ENCODE measurements at regions not wholly inside any gene's neighbourhood (a gene's known extent, or its start where the extent isn't known, plus 50 kb on each side); places are given as distances from the start of the nearest gene placed in this dataset.

DNA sequence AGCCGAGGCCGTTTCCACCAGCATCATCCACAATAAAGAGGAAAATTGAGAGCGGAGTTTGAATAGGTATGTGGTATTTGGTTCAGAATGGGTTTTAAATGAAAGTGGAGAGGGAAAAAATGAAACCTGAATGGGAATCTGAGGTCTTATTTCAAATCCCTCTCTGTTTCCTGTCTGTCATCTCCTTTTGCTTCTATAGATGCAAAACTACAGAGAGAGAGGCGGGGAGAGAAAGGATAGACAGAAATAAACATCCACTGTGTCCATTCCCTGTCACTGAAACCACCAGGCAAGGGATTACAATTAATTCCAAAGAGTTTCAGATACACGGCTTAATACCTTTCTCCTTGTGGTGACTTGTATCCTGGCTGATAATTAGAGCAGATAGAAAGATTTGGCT is 102.3 kb downstream of the DAD1 start:
- TF ChIP-seq, protein P1, sequence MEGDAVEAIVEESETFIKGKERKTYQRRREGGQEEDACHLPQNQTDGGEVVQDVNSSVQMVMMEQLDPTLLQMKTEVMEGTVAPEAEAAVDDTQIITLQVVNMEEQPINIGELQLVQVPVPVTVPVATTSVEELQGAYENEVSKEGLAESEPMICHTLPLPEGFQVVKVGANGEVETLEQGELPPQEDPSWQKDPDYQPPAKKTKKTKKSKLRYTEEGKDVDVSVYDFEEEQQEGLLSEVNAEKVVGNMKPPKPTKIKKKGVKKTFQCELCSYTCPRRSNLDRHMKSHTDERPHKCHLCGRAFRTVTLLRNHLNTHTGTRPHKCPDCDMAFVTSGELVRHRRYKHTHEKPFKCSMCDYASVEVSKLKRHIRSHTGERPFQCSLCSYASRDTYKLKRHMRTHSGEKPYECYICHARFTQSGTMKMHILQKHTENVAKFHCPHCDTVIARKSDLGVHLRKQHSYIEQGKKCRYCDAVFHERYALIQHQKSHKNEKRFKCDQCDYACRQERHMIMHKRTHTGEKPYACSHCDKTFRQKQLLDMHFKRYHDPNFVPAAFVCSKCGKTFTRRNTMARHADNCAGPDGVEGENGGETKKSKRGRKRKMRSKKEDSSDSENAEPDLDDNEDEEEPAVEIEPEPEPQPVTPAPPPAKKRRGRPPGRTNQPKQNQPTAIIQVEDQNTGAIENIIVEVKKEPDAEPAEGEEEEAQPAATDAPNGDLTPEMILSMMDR (conservative IDR thresholded peaks at IDR 0.05; ENCODE audit: low read depth, low read length) = no peak
- TF ChIP-seq, protein P2, sequence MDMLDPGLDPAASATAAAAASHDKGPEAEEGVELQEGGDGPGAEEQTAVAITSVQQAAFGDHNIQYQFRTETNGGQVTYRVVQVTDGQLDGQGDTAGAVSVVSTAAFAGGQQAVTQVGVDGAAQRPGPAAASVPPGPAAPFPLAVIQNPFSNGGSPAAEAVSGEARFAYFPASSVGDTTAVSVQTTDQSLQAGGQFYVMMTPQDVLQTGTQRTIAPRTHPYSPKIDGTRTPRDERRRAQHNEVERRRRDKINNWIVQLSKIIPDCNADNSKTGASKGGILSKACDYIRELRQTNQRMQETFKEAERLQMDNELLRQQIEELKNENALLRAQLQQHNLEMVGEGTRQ (IDR thresholded peaks at IDR 0.05; ENCODE audit: low read depth, low read length) = no peak
- TF ChIP-seq RFX5 (IDR thresholded peaks at IDR 0.05; ENCODE audit: low read depth, low read length) = no peak
- TF ChIP-seq CEBPB (IDR thresholded peaks at IDR 0.05; ENCODE audit: low read depth, low read length) = no peak
- no peak for TF ChIP-seq RCOR1 (IDR thresholded peaks at IDR 0.05; ENCODE audit: insufficient replicate concordance, low read length)
- no peak for TF ChIP-seq FOS (IDR thresholded peaks at IDR 0.05; ENCODE audit: low read depth, low read length)

Measured in IMR-90 (cell line).